GM12874 (cell line): ENCODE measurements at regions not wholly inside any gene's neighbourhood (a gene's known extent, or its start where the extent isn't known, plus 50 kb on each side); places are given as distances from the start of the nearest gene placed in this dataset.

Experiments
- TF ChIP-seq, protein P1 (sequence below): IDR thresholded peaks from 2 replicates; pipeline ENCODE4 v1.5.1; 2011; ENCODE audit warnings: low read depth, mild to moderate bottlenecking, control low read depth, low read length, moderate library complexity; ENCODE audit not compliant: insufficient read depth

GRCh38 chr19:31531326-31531725, 182.1 kb upstream of the TSHZ3 start:
- TF ChIP-seq, protein P1, sequence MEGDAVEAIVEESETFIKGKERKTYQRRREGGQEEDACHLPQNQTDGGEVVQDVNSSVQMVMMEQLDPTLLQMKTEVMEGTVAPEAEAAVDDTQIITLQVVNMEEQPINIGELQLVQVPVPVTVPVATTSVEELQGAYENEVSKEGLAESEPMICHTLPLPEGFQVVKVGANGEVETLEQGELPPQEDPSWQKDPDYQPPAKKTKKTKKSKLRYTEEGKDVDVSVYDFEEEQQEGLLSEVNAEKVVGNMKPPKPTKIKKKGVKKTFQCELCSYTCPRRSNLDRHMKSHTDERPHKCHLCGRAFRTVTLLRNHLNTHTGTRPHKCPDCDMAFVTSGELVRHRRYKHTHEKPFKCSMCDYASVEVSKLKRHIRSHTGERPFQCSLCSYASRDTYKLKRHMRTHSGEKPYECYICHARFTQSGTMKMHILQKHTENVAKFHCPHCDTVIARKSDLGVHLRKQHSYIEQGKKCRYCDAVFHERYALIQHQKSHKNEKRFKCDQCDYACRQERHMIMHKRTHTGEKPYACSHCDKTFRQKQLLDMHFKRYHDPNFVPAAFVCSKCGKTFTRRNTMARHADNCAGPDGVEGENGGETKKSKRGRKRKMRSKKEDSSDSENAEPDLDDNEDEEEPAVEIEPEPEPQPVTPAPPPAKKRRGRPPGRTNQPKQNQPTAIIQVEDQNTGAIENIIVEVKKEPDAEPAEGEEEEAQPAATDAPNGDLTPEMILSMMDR = no peak

DNA sequence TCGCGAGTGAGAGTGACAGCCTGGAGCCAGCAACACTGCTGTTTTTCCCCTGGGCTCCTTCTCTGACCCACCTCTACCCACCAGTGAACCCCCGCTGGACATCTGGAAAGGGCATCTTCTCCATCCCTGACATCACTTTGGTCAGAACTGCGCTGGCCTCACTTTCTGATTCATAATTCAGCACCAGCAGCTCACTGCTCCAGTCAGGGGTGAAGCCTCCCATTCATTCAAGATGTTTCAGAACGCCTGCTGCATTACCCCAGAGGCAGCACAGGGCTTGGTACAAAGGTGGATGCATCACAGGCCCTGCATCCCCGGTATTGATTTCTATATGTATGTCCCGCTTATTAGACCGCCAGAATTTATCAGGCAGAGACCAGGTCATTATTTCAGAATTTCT, 182.8 kb upstream of the TSHZ3 start:
- TF ChIP-seq, protein P1 = no peak

GRCh38 chr19:31533114-31533513, 183.9 kb upstream of the TSHZ3 start:
- TF ChIP-seq, protein P1 = no peak

DNA sequence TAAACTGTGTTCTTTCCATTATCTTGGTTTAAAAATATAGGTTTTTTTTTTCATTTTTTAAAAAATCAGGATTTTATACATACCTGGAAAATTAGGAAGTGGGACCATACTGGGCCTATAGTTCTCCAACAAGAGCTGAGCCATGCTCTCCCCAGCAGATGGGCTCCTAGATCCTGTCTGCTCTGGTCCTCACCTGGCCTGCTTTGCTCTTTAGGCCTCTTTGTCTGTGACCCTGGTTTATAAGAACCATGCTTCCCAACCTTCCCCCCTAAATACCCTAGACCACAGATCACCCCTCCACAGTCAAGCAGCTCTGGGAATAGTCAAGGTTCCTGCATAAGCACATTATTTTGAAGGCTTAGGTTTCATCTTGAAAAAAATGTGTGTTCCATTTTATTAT, 185.0 kb upstream of the TSHZ3 start:
- TF ChIP-seq, protein P1 = no peak

GRCh38 chr19:31534786-31535657, 185.8 kb upstream of the TSHZ3 start:
- TF ChIP-seq, protein P1 = no peak

DNA sequence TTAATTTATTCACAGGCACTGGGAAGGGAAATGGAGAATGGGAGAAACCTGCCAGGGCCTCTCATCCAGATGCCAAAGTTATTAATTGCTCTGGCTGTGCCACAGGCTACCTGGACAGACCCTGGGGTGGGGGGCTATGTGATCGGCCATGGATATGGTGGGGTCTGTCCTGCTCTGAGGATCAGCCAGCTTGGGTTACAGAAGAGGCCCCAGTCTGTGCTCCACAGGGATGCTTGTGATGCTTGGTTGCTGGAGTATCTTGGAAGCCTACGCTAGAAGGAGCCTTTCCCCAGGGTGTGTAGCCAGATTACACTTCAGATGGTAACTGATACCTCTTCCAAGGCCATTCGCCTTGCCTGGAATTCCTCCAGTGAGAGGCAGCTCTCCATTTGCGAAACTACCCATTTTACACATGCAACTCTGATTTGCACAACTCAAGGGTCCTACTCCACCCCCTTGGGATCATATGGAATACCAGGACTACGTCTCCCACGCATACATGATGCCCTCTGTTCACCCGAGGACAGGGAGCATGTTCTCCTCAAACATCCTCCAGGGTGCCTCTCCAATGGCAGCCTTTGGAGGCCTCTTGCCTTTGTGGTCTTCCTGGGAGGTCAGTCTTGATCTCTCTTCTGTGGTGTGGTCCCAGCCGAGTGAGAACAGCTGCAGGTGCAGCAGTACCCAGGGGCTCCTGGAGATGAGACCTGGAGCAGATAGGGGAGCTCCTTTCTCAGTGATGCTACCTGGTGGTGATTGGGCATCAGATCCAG, 186.6 kb upstream of the TSHZ3 start:
- TF ChIP-seq, protein P1 = no peak

GRCh38 chr19:31537136-31537535, 187.9 kb upstream of the TSHZ3 start:
- TF ChIP-seq, protein P1 = no peak
